Right lung (tissue), 2 donors: ENCODE measurements at regions not wholly inside any gene's neighbourhood (a gene's known extent, or its start where the extent isn't known, plus 50 kb on each side); places are given as distances from the start of the nearest gene placed in this dataset.

ENCODE experiments used
- DNase-seq, 2 donors: peaks; one replicate each; pipeline ENCODE4 v3.0.0-alpha.2; 2013

DNA sequence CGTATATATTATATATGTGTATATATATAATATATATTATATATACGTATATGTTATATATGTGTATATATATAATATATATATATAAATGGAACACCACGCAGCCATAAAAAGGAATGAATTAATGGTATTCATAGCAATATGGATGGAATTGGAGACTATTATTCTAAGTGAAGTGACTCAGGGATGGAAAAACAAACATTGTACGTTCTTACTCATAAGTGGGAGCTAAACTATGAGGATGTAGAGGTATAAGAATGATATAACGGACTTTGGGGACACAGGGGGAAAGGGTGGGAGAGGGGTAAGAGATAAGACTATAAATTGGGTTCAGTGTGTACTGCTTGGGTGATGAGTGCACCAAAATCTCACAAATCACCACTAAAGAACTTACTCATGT, 1388.9 kb downstream of the C4orf33 start:
- no peak for DNase-seq

GRCh38 chr4:130485371-130485770, 1389.4 kb downstream of the C4orf33 start:
- DNase-seq = no peak

GRCh38 chr4:130486186-130486585, 1390.2 kb downstream of the C4orf33 start:
- DNase-seq = peak in 1 of 2 donors; percentile 4

DNA sequence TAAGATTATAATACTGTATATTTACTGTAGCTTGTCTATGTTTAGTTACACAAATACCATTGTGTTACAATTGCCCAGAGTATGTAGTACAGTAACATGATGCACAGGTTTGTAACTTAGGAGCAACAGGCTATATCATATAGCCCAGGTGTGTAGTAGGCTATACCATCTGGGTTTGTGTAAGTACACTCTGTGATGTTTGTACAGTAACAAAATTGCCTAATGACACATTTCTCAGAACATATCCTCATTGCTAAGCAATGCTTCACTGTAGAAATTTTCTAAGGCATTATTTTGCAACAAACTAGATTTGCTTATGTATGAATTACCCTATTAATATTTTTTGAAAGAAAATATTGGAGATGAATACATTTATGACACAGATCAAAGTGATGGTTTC, 1390.9 kb downstream of the C4orf33 start:
- no peak for DNase-seq

- no peak for DNase-seq
Measured at GRCh38 chr4:130510661-130511060, 1414.7 kb downstream of the C4orf33 start.

DNA sequence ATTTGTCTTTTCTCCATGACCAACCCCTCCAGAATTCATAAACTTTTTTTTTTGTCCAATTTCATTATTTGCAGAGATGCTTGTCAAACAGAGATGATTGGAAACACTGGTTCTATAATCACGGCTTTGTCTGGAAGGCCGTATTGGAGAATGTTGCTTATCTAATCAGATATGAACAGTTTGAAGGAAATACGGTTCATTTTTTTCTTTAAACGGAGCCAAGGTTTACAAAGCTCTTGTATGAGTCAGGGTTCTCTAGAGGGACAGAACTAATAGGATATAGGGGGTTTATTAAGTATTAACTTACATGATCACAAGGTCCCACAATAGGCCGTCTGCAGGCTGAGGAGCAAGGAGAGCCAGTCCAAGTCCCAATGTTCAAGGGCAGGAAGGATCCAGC, 1415.8 kb downstream of the C4orf33 start:
- no peak for DNase-seq

DNA sequence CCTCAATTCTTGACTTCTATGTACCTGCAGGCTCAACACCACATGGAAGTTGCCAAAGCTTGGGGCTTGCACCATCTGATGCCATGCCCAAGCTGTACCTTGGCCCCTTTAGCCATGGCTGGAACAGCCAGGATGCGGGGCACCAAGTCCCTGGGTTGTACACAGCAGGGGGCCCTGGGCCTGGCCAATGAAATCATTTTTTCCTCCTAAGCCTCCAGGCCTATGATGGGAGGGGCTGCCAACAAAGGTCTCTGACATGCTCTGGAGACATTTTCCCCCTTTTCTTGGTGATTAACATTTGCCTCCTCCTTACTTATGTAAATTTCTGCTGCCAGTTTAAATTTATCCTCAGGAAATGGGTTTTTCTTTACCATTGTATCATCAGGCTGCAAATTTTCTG, 1428.1 kb downstream of the C4orf33 start:
- no peak for DNase-seq

GRCh38 chr4:130530505-130530904, 1434.6 kb downstream of the C4orf33 start:
- no peak for DNase-seq

DNA sequence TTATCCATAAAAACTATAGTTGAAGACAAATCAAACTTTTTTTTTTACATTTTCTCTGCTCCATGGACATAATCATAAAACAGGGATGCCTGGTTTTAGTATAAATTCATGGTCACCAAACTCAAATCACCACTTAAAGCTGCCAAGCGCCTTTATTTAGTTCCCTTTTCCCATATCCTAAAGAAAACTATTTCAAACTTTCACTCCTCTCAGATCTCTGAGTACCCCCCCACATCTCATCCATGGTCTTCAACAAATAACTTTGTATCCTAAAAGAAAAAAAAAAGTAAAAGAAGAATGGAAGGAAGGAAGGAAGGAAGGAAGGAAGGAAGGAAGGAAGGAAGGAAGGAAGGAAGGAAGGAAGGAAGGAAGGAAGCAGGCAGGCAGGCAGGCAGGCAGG, 1438.7 kb downstream of the C4orf33 start:
- no peak for DNase-seq

- no peak for DNase-seq
Measured at GRCh38 chr4:130542953-130543352, 1447.0 kb downstream of the C4orf33 start.

- no peak for DNase-seq
Measured at GRCh38 chr4:130545171-130545570, 1449.2 kb downstream of the C4orf33 start.

GRCh38 chr4:130545596-130545995, 1449.6 kb downstream of the C4orf33 start:
- peak in 1 of 2 donors; percentile 6 for DNase-seq

GRCh38 chr4:130559268-130559667, 1463.3 kb downstream of the C4orf33 start:
- DNase-seq = no peak

DNA sequence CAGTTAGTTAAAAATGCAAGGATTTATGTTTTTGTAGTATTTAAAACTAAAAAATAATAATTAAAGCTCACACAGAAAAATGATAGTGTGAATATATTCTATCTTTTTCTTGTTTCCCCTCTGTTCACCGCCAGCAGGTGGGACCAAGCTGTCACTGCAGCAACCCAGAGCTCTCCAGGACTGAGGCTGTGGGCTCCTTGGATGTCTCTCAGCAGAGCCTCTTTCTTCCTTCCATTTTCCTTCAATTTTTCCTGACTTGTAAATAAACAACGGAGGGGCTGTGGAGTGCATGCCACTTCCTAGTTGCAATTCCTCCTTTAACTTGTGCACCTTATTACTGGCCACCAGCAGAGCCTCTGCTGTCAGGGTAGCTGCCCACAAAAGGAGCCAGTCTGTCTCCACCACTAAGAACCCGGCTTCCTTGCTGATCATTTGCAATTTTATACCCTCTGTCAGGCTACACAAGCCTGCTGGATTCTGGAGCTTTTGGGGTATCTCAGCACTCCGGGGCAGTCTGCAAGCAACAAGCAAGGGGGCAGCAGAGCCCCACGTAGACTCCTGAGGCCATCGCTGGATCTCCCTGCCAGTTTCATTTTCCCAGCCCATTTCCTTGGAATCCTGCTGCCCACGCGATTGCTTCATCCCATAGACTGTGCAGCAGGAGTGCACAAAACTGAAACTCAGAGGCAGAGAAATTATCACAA, 1467.4 kb downstream of the C4orf33 start:
- peak; percentile 36 to 60 for DNase-seq

DNA sequence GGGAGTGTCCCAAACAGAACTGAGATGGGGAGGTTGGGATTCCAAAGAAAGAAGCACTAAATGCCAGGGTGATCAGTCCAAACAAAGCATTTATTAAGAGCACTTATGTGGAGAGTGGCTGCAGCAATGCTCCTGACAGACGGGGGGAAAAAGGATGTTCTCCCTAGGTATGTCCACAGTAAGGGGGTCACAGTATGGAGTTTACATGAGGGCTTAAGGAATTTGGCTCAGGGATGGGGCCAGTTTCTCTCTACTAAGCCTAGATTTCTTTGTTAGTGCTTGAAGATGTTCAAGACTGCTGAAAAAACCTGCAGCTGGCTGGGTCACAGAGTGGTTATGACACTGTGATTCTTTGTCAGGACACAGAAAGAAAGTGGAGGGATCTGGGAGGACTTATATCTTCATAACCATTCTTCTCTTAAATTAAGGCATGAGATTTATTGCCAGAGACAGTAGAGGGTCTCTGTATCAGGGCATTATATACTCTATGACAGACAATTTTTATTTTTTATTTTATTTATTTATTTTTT, 1468.0 kb downstream of the C4orf33 start:
- DNase-seq = no peak

- DNase-seq = no peak
Measured at GRCh38 chr4:130568746-130569145, 1472.8 kb downstream of the C4orf33 start.

DNA sequence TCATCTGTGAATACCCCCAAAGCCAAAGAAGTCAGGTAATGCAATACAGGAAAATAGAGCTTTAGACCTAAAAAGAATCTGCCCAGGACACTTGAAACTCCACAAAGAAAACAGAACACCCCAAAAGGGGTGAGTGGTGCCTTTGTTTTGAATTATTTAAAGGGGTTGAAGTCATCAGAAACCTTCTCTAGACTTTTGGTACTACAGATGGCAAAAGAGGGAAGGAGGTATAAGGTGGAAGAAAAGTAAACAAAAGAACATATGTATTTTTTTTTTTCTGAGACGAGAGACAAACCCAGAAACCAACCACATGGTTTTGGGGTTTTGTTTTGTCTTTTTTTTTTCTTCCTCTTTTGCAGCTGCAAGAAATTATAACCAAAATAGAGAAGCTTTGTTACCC, 1477.8 kb downstream of the C4orf33 start:
- no peak for DNase-seq

- DNase-seq = no peak
Measured at GRCh38 chr4:130574215-130574614, 1478.3 kb downstream of the C4orf33 start.

DNA sequence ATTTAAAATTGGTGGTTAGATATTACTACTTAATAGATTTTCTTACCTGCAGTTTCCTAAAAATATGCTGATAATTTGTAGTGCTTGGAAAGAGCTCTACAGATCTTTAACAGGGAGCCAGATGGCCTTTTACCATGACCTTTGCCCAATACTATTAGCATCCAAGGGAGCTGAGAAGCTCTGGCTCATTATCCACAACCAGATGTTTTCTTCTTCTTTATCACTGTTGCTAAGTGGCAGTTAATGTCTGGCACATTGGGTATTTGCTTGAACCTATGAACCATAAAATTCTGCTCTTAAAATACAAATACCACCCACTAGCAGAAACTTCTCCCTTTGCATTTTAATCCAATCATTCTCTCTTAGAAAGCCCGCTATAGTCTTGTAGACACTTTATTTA, 1480.3 kb downstream of the C4orf33 start:
- DNase-seq = no peak

DNA sequence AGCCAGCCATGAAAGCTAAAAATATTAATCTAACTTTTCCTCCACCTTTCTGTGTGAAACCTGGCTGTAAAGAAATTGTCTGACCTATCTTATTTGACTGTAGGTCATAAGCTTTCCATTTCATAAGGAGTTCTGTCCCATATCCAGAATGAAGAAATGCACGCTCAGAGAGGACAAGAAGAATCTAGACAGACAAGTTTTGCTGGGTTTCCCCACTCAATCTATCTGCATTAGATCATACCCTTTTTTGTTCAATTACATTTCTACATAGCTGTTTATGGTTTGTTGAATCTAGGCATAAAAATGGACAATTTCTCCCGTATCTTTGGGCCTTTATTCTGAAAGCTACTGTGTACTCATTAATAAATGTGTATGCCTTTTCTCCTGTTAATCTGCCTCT, 1495.1 kb downstream of the C4orf33 start:
- DNase-seq = no peak

DNA sequence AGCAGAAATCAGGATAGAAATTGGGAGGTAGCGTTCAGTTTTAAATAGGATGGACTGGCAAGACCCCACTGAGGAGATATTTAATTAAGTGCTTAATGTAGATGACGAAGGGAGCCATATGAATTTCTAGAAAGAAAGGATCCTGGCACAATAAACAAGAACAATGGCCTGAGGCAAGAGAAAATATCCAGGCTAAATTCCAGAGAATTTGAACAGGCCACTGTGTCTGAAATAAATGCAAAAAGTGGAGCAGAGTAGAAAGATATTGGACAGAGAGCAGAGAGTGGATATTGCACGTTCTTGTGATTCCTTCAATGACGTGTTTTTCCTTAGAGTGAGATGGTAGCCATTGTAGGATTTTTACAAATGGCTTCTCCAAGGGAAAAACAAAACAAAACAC, 1504.8 kb downstream of the C4orf33 start:
- no peak for DNase-seq

GRCh38 chr4:130603043-130603442, 1507.1 kb downstream of the C4orf33 start:
- no peak for DNase-seq

DNA sequence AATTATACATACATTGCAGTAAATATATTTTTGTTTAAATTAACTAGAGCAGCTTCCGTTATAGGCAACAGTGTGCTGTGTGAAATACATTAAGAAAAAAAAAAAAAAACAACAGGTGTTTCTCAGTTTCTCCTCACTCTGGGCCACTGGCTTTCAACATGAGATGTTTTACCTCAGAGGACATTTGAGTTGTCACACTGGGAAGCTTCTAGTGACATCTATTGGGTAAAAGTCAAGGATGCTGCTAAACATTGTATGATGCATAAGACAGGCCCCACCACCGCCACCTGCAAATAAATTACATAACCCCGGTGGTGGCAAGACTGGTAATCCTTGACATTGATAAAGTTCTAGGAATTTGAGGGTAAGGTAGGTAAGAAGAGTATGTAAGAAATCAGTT, 1512.2 kb downstream of the C4orf33 start:
- DNase-seq = no peak

GRCh38 chr4:130628531-130628930, 1532.6 kb downstream of the C4orf33 start:
- DNase-seq = peak; percentile 18 to 27
